ENCODE measurements at regions not wholly inside any gene's neighbourhood (a gene's known extent, or its start where the extent isn't known, plus 50 kb on each side); places are given as distances from the start of the nearest gene placed in this dataset.

- no peak overlapping the region for H3K4me3 Mint-ChIP-seq (ENCODE audit: low read depth, unreplicated experiment)
- no TSS peak for BruUV-seq (replicated peaks)
- peaks cover 15% of the 10 kb centered on the region for H3K9me3 Mint-ChIP-seq (ENCODE audit: low read depth, unreplicated experiment)
- no peaks in the 10 kb centered on the region for H3K36me3 Mint-ChIP-seq (ENCODE audit: insufficient read depth, unreplicated experiment)
- TF ChIP-seq CTCF (IDR thresholded peaks at IDR 0.05; ENCODE audit: unreplicated experiment), result no peak
- H3K27ac Mint-ChIP-seq (ENCODE audit: unreplicated experiment), result no peak overlapping the region
- no peak for DNase-seq
- H3K27me3 Mint-ChIP-seq (ENCODE audit: unreplicated experiment), result no peaks in the 10 kb centered on the region
- CTCF ChIA-PET, result no interaction called here
- intact Hi-C loops (cut with micrococcal nuclease; ENCODE audit: unreplicated experiment), result no loop called here
- H3K4me1 Mint-ChIP-seq (ENCODE audit: low read depth, unreplicated experiment), result no peaks in the 10 kb centered on the region
Measured at GRCh38 chr4:4789462-4789861, 70.0 kb upstream of the MSX1 start.

GRCh38 chr4:4788573-4788972 is 70.9 kb upstream of the MSX1 start:
- Mint-ChIP-seq H3K4me1 (ENCODE audit: low read depth, unreplicated experiment) (no peaks in the 10 kb centered on the region), H3K27me3 (ENCODE audit: unreplicated experiment) (no peaks in the 10 kb centered on the region), H3K27ac (ENCODE audit: unreplicated experiment) (no peak overlapping the region), H3K36me3 (ENCODE audit: insufficient read depth, unreplicated experiment) (no peaks in the 10 kb centered on the region), H3K4me3 (ENCODE audit: low read depth, unreplicated experiment) (no peak overlapping the region), H3K9me3 (ENCODE audit: low read depth, unreplicated experiment) (peaks cover 12% of the 10 kb centered on the region)
- DNase-seq, result no peak
- CTCF ChIA-PET, result no interaction called here
- no peak for TF ChIP-seq CTCF (IDR thresholded peaks at IDR 0.05; ENCODE audit: unreplicated experiment)
- intact Hi-C loops (cut with micrococcal nuclease; ENCODE audit: unreplicated experiment), result no loop called here
- BruUV-seq (replicated peaks), result no TSS peak

GRCh38 chr4:4787421-4787820 is 72.0 kb upstream of the MSX1 start:
- Mint-ChIP-seq H3K4me1 (ENCODE audit: low read depth, unreplicated experiment) (no peaks in the 10 kb centered on the region), H3K4me3 (ENCODE audit: low read depth, unreplicated experiment) (no peak overlapping the region), H3K9me3 (ENCODE audit: low read depth, unreplicated experiment) (peaks cover 8% of the 10 kb centered on the region), H3K27me3 (ENCODE audit: unreplicated experiment) (no peaks in the 10 kb centered on the region), H3K36me3 (ENCODE audit: insufficient read depth, unreplicated experiment) (no peaks in the 10 kb centered on the region), H3K27ac (ENCODE audit: unreplicated experiment) (no peak overlapping the region)
- intact Hi-C loops (cut with micrococcal nuclease; ENCODE audit: unreplicated experiment), result no loop called here
- no peak for DNase-seq
- BruUV-seq (replicated peaks), result no TSS peak
- CTCF ChIA-PET, result no interaction called here
- TF ChIP-seq CTCF (IDR thresholded peaks at IDR 0.05; ENCODE audit: unreplicated experiment), result no peak

- H3K4me3 Mint-ChIP-seq (ENCODE audit: low read depth, unreplicated experiment), result no peak overlapping the region
- CTCF ChIA-PET, result no interaction called here
- no TSS peak for BruUV-seq (replicated peaks)
- no peak for TF ChIP-seq CTCF (IDR thresholded peaks at IDR 0.05; ENCODE audit: unreplicated experiment)
- DNase-seq, result no peak
- H3K27ac Mint-ChIP-seq (ENCODE audit: unreplicated experiment), result no peak overlapping the region
- H3K36me3 Mint-ChIP-seq (ENCODE audit: insufficient read depth, unreplicated experiment), result no peaks in the 10 kb centered on the region
- H3K4me1 Mint-ChIP-seq (ENCODE audit: low read depth, unreplicated experiment), result no peaks in the 10 kb centered on the region
- peaks cover 5% of the 10 kb centered on the region for H3K9me3 Mint-ChIP-seq (ENCODE audit: low read depth, unreplicated experiment)
- intact Hi-C loops (cut with micrococcal nuclease; ENCODE audit: unreplicated experiment), result no loop called here
- H3K27me3 Mint-ChIP-seq (ENCODE audit: unreplicated experiment), result no peaks in the 10 kb centered on the region
Measured at GRCh38 chr4:4784379-4784778, 75.1 kb upstream of the MSX1 start.

- no peak for DNase-seq
Measured at GRCh38 chr4:4783847-4784246, 75.6 kb upstream of the MSX1 start.

More at GRCh38 chr4:4783847-4784246, 75.6 kb upstream of the MSX1 start:
- Mint-ChIP-seq H3K27me3 (ENCODE audit: unreplicated experiment) (no peaks in the 10 kb centered on the region), H3K27ac (ENCODE audit: unreplicated experiment) (no peak overlapping the region), H3K9me3 (ENCODE audit: low read depth, unreplicated experiment) (peaks cover 5% of the 10 kb centered on the region), H3K36me3 (ENCODE audit: insufficient read depth, unreplicated experiment) (no peaks in the 10 kb centered on the region), H3K4me3 (ENCODE audit: low read depth, unreplicated experiment) (no peak overlapping the region), H3K4me1 (ENCODE audit: low read depth, unreplicated experiment) (no peaks in the 10 kb centered on the region)
- CTCF ChIA-PET, result no interaction called here
- no TSS peak for BruUV-seq (replicated peaks)
- no peak for TF ChIP-seq CTCF (IDR thresholded peaks at IDR 0.05; ENCODE audit: unreplicated experiment)
- intact Hi-C loops (cut with micrococcal nuclease; ENCODE audit: unreplicated experiment), result no loop called here
